Umbilical cord (tissue), 1 donor: ENCODE measurements at regions not wholly inside any gene's neighbourhood (a gene's known extent, or its start where the extent isn't known, plus 50 kb on each side); places are given as distances from the start of the nearest gene placed in this dataset.

Experiments
- DNase-seq: peaks from one replicate; pipeline ENCODE4 v3.0.0-alpha.2; 2015; ENCODE audit warnings: low spot score

DNA sequence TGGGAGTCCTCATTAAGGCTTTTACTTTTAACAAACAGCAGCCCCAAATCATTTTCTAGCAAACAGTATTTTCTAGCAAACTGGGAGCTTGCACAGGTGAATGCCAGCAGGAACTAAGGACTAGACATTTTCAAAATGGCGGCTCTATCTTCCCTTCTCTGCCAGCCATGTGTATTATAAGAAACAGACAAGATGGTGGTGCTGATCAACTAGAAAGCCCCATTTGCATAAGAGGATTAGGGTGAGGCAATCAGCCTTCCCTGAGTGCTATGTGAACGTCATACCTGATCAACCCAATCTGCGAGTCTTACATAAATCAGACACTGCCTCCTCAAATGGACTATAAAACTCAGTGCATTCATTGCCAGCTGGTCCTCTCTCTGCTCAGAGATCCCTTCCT, 479.6 kb downstream of the IPMK start:
- no peak for DNase-seq

- DNase-seq = no peak
Observed at GRCh38 chr10:57786850-57787750, 480.6 kb downstream of the IPMK start.

- DNase-seq = no peak
Observed at GRCh38 chr10:57786331-57786730, 481.4 kb downstream of the IPMK start.

DNA sequence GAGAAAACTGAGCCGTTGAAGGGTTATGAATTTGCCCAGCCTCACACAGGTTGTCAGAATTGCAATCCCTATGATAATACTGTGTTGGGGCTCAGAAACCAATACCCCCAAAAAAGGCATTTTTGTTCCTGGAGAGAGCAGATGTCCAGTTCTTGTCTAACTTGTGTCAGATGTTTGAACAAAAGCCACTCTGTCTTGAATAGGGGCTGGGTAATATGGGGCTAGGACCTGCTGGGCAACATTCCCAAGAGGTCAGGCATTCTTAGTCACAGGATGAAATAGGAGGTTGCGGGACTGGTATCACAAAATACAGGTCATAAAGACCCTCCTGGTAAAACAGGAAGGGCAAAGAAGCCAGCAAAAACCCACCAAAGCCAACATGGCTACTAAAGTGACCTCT, 482.1 kb downstream of the IPMK start:
- DNase-seq = no peak

DNA sequence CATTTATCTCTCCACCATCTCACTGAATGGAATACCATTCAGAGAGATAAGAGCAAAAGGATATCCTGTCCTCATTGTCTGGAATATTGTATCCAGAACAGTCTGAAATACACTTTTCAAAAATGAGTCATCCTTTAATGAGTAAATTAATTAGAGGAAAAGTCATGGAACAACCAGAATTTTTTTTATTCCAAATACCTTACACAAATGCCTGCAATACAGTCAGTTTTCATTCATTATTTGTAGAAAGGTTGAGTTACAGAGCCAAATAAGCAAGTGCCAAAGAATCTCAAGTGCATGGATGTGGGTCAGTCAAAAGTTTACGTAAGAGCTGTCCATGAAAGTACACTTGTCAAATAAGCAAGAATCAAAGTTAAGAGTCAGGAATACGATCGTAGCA, 482.6 kb downstream of the IPMK start:
- DNase-seq = no peak

GRCh38 chr10:57776688-57777432, 490.8 kb downstream of the IPMK start:
- DNase-seq = no peak

DNA sequence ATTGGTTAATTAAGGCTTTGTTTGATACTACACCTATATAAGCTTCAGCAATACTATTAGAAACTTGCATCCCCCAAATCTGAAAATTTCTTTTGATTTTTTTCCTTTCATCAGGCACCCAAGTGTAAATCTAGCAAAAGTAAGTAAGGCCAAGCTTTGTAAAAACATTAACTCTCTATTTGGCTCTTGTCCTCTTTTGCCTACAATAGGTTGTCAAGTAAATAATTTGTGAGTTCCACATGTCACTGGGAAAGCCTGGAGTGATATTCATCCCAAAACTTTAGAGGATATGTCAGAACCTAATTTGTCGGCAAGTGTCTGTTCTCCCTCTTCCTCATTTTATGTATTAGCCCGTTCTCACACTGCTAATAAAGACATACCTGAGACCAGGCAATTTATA, 492.4 kb downstream of the IPMK start:
- no peak for DNase-seq

DNA sequence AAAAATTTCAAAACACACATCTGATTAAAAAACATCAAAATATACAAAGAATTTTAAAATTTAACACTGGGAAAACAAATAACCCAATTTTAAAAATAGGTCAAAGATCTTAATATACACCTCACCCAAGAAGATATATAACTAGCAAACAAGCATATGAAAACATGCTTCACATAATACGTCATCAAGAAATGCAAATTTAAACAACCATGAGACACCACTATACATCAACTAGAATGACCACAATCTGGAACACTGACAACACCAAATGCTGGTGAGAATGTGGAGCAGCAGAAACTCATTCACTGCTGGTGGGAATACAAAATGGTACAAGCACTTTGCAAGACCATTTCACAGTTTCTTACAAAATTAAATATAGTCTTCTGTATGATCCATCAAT, 498.4 kb downstream of the IPMK start:
- no peak for DNase-seq

DNA sequence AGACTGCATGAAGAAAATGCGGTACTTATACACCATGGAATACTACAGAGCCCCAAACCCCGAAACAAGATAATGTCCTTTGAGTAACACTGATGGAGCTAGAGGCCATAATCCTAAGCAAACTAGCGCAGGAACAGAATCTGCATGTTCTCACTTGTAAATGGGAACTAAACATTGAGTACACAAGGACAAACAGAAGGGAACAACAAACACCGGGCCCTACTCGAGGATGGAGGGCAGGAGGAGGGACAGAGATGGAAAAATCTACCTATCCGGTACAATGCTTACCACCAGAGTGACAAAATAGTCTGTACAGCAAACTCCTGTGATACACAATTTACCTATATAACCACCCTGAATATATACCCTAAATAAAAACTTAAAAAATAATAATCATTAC, 507.9 kb downstream of the IPMK start:
- DNase-seq = no peak

GRCh38 chr10:57754803-57755202, 512.9 kb downstream of the IPMK start:
- DNase-seq = no peak

- DNase-seq = no peak
Observed at GRCh38 chr10:57743711-57744110, 524.0 kb downstream of the IPMK start.

GRCh38 chr10:57741751-57742150, 525.9 kb downstream of the IPMK start:
- DNase-seq = no peak

GRCh38 chr10:57723305-57723704, 544.4 kb downstream of the IPMK start:
- DNase-seq = no peak

- DNase-seq = peak; percentile 28
Observed at GRCh38 chr10:57716884-57717283, 550.8 kb downstream of the IPMK start.

DNA sequence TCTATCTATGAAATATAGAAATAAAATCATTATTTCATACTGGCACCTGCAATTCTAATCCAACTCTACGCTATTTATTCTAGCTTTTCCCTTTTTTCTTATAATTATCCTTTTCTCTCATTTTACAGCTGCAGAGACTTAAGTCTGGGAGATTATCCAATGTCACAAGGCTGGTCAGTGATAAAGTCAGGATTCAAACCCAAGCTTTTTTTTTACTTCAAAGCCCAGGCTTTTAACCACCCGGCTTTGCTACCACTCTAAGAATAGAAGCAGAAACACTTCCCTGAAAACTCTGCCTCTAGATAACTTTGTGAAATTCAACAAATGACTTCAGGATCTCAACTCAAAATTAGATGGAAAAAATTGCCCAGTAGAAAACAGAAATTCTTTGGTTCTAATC, 552.5 kb downstream of the IPMK start:
- DNase-seq = peak; percentile 48

GRCh38 chr10:57707300-57707658, 560.4 kb downstream of the IPMK start:
- DNase-seq = no peak

DNA sequence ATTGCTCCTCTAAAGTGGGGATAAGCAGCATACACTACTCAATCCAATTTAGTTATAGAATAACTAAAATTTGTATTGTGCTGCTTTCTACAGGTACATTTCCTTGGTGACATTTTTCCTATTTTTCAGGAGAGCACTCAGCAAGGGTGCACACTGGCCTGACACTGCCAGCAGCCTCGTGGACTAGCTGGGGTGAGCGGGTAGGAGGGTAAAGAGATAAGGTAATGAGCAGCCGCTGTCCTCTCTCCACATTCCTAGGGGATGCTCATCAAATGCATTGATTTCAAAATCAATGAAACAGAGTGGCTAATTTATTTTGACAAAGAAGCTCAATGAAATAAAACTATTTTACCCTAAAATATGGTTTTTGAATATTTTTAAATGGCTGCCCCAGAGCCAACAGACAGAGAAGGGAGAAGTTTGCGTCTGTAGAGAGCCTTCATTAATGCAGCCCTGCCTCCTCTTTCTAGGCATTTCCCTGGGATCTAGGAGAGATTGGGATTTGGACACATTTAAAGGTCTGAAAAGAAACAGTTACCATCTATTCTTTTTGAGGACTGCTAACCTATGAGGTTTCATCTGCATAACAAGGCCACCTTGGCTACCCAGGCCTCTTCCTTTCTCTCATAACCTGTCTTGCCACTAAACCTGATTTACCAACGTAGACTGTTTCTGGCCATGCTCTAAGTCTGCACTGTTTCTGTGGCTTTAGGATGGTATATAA, 561.0 kb downstream of the IPMK start:
- no peak for DNase-seq

DNA sequence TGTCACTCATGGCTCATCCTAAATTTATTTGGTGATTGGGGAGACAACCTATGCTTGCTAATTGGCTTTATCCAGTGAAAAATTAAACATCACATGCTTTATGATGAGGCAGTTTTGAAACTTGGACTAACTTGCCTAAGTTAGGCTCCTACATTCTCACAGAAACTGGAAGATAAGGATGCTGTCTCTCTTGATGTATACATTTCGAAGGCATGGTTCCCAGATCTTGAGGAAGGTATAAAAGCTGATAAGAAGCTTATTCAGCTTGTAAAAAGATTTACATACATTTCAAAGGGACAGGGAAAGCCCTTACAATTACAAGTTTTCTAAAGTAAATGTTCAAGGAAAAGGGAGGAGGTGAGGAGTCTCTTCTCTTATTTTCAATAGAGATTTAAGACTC, 561.7 kb downstream of the IPMK start:
- DNase-seq = peak; percentile 63

- peak; percentile 59 for DNase-seq
Observed at GRCh38 chr10:57699944-57700343, 567.8 kb downstream of the IPMK start.

DNA sequence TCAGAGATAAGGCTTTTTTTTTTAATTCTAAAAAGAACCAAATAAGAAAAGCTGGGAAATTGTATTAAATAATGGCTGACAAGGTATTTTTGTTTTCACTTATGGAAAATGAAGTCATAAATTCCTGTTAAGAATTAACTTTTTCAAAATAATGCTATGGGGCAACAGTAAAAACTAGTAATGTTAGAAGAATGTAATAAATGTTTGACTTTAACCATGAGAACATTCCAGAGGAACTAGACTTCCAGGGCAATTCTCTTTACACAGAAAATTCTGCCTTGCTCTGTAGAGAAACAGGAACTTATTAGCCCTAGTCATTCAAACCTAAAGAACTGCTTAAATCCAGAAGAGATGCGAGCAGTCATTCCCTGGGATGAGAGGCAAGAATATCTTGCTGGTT, 571.1 kb downstream of the IPMK start:
- peak; percentile 75 for DNase-seq

- DNase-seq = no peak
Observed at GRCh38 chr10:57694956-57695608, 572.6 kb downstream of the IPMK start.
